GM23338 (cell line): ENCODE measurements at regions not wholly inside any gene's neighbourhood (a gene's known extent, or its start where the extent isn't known, plus 50 kb on each side); places are given as distances from the start of the nearest gene placed in this dataset.

Experiments used
- ATAC-seq: fragments of 200-7000 bp; cut with Tn5 transposase; 3 replicates; pipeline ENCODE4 v1.9.1; 2020
- DNase-seq: peaks from one replicate; pipeline ENCODE4 v3.0.0-alpha.2; 2015; ENCODE audit warnings: low spot score
- H2AFZ ChIP-seq: fragments of 200-600 bp; sonication (generic); 2 replicates; pipeline ENCODE4 v1.8.0; 2016; ENCODE audit warnings: antibody characterized with exemption, mild to moderate bottlenecking, moderate library complexity
- H3F3A ChIP-seq: fragments of 200-600 bp; sonication (generic); replicated peaks from 2 replicates; pipeline ENCODE4 v1.8.0; 2017; ENCODE audit warnings: antibody characterized with exemption, mixed run types, low read depth
- H3K27ac ChIP-seq: fragments of 200-600 bp; sonication (generic); 2 replicates; pipeline ENCODE4 v1.6.1; 2016; ENCODE audit warnings: low read depth
- H3K27me3 ChIP-seq: fragments of 200-600 bp; sonication (generic); 2 replicates; pipeline ENCODE4 v1.8.0; 2016; ENCODE audit warnings: mild to moderate bottlenecking, mixed run types, moderate library complexity; ENCODE audit not compliant: insufficient read depth
- H3K36me3 ChIP-seq: fragments of 200-600 bp; sonication (generic); 2 replicates; pipeline ENCODE4 v1.8.0; 2016; ENCODE audit warnings: mild to moderate bottlenecking; ENCODE audit not compliant: insufficient read depth
- H3K4me1 ChIP-seq: fragments of 200-600 bp; sonication (generic); 2 replicates; pipeline ENCODE4 v1.8.0; 2016; ENCODE audit warnings: mild to moderate bottlenecking, moderate library complexity; ENCODE audit not compliant: insufficient read depth
- H3K4me2 ChIP-seq: fragments of 200-600 bp; sonication (generic); 2 replicates; pipeline ENCODE4 v1.7.1; 2017; ENCODE audit warnings: mixed run types
- H3K4me3 ChIP-seq: fragments of 200-600 bp; sonication (generic); 2 replicates; pipeline ENCODE4 v1.6.1; 2016; ENCODE audit warnings: mixed run types
- H3K79me2 ChIP-seq: fragments of 200-600 bp; sonication (generic); replicated peaks from 2 replicates; pipeline ENCODE4 v1.8.0; 2017; ENCODE audit warnings: mild to moderate bottlenecking; ENCODE audit not compliant: insufficient read depth
- H3K9me2 ChIP-seq: fragments of 200-600 bp; sonication (generic); 2 replicates; pipeline ENCODE4 v1.8.0; 2017; ENCODE audit not compliant: insufficient read depth
- H4K20me1 ChIP-seq: fragments of 200-600 bp; sonication (generic); replicated peaks from 2 replicates; pipeline ENCODE4 v1.8.0; 2017; ENCODE audit warnings: mild to moderate bottlenecking; ENCODE audit not compliant: insufficient read depth
- H3K27ac Mint-ChIP-seq: 2 replicates; pipeline ENCODE4 v1.8.0; 2020; ENCODE audit warnings: inconsistent platforms, mild to moderate bottlenecking, moderate library complexity, mixed read lengths
- H3K27me3 Mint-ChIP-seq: 3 replicates; pipeline ENCODE4 v1.8.0; 2022; ENCODE audit warnings: low read depth, mild to moderate bottlenecking, moderate library complexity, mixed read lengths, inconsistent platforms; ENCODE audit not compliant: insufficient read depth, poor library complexity
- H3K36me3 Mint-ChIP-seq: 3 replicates; pipeline ENCODE4 v1.8.0; 2021; ENCODE audit warnings: low read depth, mild to moderate bottlenecking, inconsistent platforms, moderate library complexity, mixed read lengths
- H3K4me1 Mint-ChIP-seq: 3 replicates; pipeline ENCODE4 v1.8.0; 2020; ENCODE audit warnings: mild to moderate bottlenecking, inconsistent platforms, mixed read lengths
- H3K4me3 Mint-ChIP-seq: 3 replicates; pipeline ENCODE4 v1.8.0; 2021; ENCODE audit warnings: moderate library complexity, mild to moderate bottlenecking, inconsistent platforms, mixed read lengths
- H3K9me3 Mint-ChIP-seq: 3 replicates; pipeline ENCODE4 v1.8.0; 2020; ENCODE audit warnings: moderate library complexity, mild to moderate bottlenecking, inconsistent platforms, mixed read lengths
- CREB1 ChIP-seq: fragments of 250-450 bp; sonication (Bioruptor Pico); IDR thresholded peaks from 2 replicates; pipeline ENCODE4 v1.5.0; 2020; ENCODE audit warnings: low read depth, mild to moderate bottlenecking, moderate library complexity
- EZH2 ChIP-seq: fragments of 200-600 bp; sonication (generic); IDR thresholded peaks from one replicate; pipeline ENCODE4 v1.8.0; 2017; ENCODE audit warnings: antibody characterized with exemption, mild to moderate bottlenecking, low read depth; ENCODE audit not compliant: unreplicated experiment
- EZH2phosphoT487 ChIP-seq: fragments of 200-600 bp; sonication (generic); IDR thresholded peaks from one replicate; pipeline ENCODE4 v1.8.1; 2018; ENCODE audit warnings: antibody characterized with exemption; ENCODE audit not compliant: unreplicated experiment
- JUNB ChIP-seq: IDR thresholded peaks from one replicate; pipeline ENCODE4 v1.6.1; 2016; ENCODE audit warnings: antibody characterized with exemption; ENCODE audit not compliant: unreplicated experiment
- NANOG ChIP-seq: IDR thresholded peaks from 2 replicates; pipeline ENCODE4 v1.6.1; 2016; ENCODE audit warnings: antibody characterized with exemption, borderline replicate concordance
- POLR2AphosphoS5 ChIP-seq: IDR thresholded peaks from 2 replicates; pipeline ENCODE4 v1.6.1; 2016; ENCODE audit warnings: antibody characterized with exemption, low read depth
- STAT1 ChIP-seq: IDR thresholded peaks from one replicate; pipeline ENCODE4 v1.6.1; 2016; ENCODE audit warnings: antibody characterized with exemption; ENCODE audit not compliant: unreplicated experiment
- ZNF114 ChIP-seq: fragments of 250-450 bp; sonication (Bioruptor Pico); IDR thresholded peaks from 2 replicates; pipeline ENCODE4 v1.5.0; 2020; ENCODE audit warnings: mild to moderate bottlenecking, moderate library complexity
- ZNF331 ChIP-seq: fragments of 250-450 bp; sonication (Bioruptor Pico); IDR thresholded peaks from 2 replicates; pipeline ENCODE4 v1.5.0; 2020; ENCODE audit warnings: low read depth, mild to moderate bottlenecking, moderate library complexity
- TF ChIP-seq, protein P1 (sequence below): fragments of 250-450 bp; sonication (Bioruptor Pico); IDR thresholded peaks from 2 replicates; pipeline ENCODE4 v1.5.0; 2020; ENCODE audit warnings: mild to moderate bottlenecking, moderate library complexity
- TF ChIP-seq, protein P2 (sequence below), 2 experiments: fragments of 200-600 bp in 1 of 2; sonication (generic) in 1 of 2; conservative IDR thresholded peaks; 2 replicates each; pipeline versions ENCODE4 v1.5.1 to v1.6.1; 2016 to 2017; ENCODE audit warnings: antibody characterized with exemption in 2 of 2, low read depth in 2 of 2, mild to moderate bottlenecking in 2 of 2, moderate library complexity in 1 of 2
- TF ChIP-seq, protein P3 (sequence below): IDR thresholded peaks from one replicate; pipeline ENCODE4 v1.6.1; 2018; ENCODE audit warnings: antibody characterized with exemption; ENCODE audit not compliant: unreplicated experiment
- TF ChIP-seq, protein P4 (sequence below): IDR thresholded peaks from 2 replicates; pipeline ENCODE4 v1.6.1; 2016; ENCODE audit warnings: antibody characterized with exemption

DNA sequence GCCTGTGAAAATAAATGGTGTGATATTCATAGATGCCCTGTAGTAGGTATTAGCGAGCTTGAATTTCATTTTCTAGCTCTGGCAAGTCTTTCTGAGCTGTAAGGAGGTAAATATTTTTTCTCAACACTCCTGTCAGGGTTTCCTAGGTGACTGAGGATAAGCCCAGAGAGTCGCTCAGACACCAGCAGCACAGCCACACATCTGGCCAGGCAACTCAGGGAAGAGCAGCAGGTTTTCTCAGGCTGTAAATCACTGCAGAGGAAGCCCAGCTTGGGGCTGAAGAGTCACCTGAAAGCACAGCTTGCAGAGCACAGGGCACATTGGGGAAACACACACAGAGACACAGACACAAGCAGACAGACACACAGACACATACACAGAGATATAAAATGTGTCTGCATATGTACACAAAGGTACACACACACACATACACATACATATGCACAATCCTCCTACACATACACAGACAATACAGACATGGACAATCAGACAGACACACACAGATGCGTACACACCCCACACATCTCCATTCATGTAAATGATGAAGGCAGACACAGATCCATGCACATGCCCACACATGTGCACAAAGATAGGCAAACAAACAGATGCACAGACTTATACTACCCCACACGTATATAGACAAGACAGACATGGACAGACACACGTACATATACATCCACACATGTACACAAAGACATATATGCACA, 232.0 kb upstream of the TMTC1 start:
- H2AFZ ChIP-seq, result no peak overlapping the region
- no peaks in the 10 kb centered on the region for H3K79me2 ChIP-seq
- H3K4me3 ChIP-seq, result no peak overlapping the region
- DNase-seq (no peak), ATAC-seq (no peak)
- no peaks in the 10 kb centered on the region for H3K27me3 Mint-ChIP-seq
- no peaks in the 10 kb centered on the region for H3F3A ChIP-seq
- no peaks in the 10 kb centered on the region for H3K36me3 ChIP-seq
- H4K20me1 ChIP-seq, result no peaks in the 10 kb centered on the region
- H3K4me1 ChIP-seq, result no peaks in the 10 kb centered on the region
- no peaks in the 10 kb centered on the region; the same call in 2 of the 3 replicates for H3K9me3 Mint-ChIP-seq
- H3K4me3 Mint-ChIP-seq, result no peak overlapping the region
- H3K36me3 Mint-ChIP-seq, result no peaks in the 10 kb centered on the region
- H3K4me1 Mint-ChIP-seq, result peaks cover 7% of the 10 kb centered on the region
- H3K27me3 ChIP-seq, result no peaks in the 10 kb centered on the region
- H3K27ac ChIP-seq, result no peak overlapping the region
- no peak overlapping the region for H3K4me2 ChIP-seq
- no peak overlapping the region for H3K27ac Mint-ChIP-seq
- no peak for TF ChIP-seq STAT1
- TF ChIP-seq POLR2AphosphoS5, result no peak
- no peak for TF ChIP-seq CREB1 (CRISPR knock-in tag)
- TF ChIP-seq, protein P1, sequence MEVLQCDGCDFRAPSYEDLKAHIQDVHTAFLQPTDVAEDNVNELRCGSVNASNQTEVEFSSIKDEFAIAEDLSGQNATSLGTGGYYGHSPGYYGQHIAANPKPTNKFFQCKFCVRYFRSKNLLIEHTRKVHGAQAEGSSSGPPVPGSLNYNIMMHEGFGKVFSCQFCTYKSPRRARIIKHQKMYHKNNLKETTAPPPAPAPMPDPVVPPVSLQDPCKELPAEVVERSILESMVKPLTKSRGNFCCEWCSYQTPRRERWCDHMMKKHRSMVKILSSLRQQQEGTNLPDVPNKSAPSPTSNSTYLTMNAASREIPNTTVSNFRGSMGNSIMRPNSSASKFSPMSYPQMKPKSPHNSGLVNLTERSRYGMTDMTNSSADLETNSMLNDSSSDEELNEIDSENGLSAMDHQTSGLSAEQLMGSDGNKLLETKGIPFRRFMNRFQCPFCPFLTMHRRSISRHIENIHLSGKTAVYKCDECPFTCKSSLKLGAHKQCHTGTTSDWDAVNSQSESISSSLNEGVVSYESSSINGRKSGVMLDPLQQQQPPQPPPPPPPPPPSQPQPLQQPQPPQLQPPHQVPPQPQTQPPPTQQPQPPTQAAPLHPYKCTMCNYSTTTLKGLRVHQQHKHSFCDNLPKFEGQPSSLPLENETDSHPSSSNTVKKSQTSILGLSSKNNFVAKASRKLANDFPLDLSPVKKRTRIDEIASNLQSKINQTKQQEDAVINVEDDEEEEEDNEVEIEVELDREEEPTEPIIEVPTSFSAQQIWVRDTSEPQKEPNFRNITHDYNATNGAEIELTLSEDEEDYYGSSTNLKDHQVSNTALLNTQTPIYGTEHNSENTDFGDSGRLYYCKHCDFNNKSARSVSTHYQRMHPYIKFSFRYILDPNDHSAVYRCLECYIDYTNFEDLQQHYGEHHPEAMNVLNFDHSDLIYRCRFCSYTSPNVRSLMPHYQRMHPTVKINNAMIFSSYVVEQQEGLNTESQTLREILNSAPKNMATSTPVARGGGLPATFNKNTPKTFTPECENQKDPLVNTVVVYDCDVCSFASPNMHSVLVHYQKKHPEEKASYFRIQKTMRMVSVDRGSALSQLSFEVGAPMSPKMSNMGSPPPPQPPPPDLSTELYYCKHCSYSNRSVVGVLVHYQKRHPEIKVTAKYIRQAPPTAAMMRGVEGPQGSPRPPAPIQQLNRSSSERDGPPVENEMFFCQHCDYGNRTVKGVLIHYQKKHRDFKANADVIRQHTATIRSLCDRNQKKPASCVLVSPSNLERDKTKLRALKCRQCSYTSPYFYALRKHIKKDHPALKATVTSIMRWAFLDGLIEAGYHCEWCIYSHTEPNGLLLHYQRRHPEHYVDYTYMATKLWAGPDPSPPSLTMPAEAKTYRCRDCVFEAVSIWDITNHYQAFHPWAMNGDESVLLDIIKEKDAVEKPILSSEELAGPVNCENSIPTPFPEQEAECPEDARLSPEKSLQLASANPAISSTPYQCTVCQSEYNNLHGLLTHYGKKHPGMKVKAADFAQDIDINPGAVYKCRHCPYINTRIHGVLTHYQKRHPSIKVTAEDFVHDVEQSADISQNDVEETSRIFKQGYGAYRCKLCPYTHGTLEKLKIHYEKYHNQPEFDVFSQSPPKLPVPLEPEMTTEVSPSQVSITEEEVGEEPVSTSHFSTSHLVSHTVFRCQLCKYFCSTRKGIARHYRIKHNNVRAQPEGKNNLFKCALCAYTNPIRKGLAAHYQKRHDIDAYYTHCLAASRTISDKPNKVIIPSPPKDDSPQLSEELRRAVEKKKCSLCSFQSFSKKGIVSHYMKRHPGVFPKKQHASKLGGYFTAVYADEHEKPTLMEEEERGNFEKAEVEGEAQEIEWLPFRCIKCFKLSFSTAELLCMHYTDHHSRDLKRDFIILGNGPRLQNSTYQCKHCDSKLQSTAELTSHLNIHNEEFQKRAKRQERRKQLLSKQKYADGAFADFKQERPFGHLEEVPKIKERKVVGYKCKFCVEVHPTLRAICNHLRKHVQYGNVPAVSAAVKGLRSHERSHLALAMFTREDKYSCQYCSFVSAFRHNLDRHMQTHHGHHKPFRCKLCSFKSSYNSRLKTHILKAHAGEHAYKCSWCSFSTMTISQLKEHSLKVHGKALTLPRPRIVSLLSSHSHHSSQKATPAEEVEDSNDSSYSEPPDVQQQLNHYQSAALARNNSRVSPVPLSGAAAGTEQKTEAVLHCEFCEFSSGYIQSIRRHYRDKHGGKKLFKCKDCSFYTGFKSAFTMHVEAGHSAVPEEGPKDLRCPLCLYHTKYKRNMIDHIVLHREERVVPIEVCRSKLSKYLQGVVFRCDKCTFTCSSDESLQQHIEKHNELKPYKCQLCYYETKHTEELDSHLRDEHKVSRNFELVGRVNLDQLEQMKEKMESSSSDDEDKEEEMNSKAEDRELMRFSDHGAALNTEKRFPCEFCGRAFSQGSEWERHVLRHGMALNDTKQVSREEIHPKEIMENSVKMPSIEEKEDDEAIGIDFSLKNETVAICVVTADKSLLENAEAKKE (CRISPR knock-in tag), result no peak
- no peak for TF ChIP-seq EZH2
- TF ChIP-seq JUNB, result no peak
- TF ChIP-seq, protein P2, sequence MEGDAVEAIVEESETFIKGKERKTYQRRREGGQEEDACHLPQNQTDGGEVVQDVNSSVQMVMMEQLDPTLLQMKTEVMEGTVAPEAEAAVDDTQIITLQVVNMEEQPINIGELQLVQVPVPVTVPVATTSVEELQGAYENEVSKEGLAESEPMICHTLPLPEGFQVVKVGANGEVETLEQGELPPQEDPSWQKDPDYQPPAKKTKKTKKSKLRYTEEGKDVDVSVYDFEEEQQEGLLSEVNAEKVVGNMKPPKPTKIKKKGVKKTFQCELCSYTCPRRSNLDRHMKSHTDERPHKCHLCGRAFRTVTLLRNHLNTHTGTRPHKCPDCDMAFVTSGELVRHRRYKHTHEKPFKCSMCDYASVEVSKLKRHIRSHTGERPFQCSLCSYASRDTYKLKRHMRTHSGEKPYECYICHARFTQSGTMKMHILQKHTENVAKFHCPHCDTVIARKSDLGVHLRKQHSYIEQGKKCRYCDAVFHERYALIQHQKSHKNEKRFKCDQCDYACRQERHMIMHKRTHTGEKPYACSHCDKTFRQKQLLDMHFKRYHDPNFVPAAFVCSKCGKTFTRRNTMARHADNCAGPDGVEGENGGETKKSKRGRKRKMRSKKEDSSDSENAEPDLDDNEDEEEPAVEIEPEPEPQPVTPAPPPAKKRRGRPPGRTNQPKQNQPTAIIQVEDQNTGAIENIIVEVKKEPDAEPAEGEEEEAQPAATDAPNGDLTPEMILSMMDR (conservative IDR thresholded peaks at IDR 0.05; ENCODE audit: low read depth in 2 of 2), result no peak
- TF ChIP-seq, protein P3, sequence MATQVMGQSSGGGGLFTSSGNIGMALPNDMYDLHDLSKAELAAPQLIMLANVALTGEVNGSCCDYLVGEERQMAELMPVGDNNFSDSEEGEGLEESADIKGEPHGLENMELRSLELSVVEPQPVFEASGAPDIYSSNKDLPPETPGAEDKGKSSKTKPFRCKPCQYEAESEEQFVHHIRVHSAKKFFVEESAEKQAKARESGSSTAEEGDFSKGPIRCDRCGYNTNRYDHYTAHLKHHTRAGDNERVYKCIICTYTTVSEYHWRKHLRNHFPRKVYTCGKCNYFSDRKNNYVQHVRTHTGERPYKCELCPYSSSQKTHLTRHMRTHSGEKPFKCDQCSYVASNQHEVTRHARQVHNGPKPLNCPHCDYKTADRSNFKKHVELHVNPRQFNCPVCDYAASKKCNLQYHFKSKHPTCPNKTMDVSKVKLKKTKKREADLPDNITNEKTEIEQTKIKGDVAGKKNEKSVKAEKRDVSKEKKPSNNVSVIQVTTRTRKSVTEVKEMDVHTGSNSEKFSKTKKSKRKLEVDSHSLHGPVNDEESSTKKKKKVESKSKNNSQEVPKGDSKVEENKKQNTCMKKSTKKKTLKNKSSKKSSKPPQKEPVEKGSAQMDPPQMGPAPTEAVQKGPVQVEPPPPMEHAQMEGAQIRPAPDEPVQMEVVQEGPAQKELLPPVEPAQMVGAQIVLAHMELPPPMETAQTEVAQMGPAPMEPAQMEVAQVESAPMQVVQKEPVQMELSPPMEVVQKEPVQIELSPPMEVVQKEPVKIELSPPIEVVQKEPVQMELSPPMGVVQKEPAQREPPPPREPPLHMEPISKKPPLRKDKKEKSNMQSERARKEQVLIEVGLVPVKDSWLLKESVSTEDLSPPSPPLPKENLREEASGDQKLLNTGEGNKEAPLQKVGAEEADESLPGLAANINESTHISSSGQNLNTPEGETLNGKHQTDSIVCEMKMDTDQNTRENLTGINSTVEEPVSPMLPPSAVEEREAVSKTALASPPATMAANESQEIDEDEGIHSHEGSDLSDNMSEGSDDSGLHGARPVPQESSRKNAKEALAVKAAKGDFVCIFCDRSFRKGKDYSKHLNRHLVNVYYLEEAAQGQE, result no peak
- no peak for TF ChIP-seq ZNF331
- TF ChIP-seq NANOG, result no peak
- TF ChIP-seq ZNF114 (CRISPR knock-in tag), result no peak
- TF ChIP-seq, protein P4, sequence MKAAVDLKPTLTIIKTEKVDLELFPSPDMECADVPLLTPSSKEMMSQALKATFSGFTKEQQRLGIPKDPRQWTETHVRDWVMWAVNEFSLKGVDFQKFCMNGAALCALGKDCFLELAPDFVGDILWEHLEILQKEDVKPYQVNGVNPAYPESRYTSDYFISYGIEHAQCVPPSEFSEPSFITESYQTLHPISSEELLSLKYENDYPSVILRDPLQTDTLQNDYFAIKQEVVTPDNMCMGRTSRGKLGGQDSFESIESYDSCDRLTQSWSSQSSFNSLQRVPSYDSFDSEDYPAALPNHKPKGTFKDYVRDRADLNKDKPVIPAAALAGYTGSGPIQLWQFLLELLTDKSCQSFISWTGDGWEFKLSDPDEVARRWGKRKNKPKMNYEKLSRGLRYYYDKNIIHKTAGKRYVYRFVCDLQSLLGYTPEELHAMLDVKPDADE, result no peak
- no peak for TF ChIP-seq EZH2phosphoT487
- H3K9me2 ChIP-seq, result no peaks in the 10 kb centered on the region; the same call in 1 of the 2 replicates
